ENCODE measurements at regions not wholly inside any gene's neighbourhood (a gene's known extent, or its start where the extent isn't known, plus 50 kb on each side); places are given as distances from the start of the nearest gene placed in this dataset.

- Histone ChIP-seq H3K9me3 (no peaks in the 10 kb centered on the region), H3K4me3 (ENCODE audit: low read depth in 2 of 2, low read length in 1 of 2) (no peak overlapping the region), H3F3A (replicated peaks; ENCODE audit: insufficient read depth) (no peaks in the 10 kb centered on the region), H3K27me3 (ENCODE audit: insufficient read depth) (no peaks in the 10 kb centered on the region), H3K79me2 (ENCODE audit: insufficient read depth) (no peaks in the 10 kb centered on the region), H3K4me1 (ENCODE audit: control insufficient read depth in 1 of 2, insufficient read depth in 2 of 2, low read depth in 1 of 2, low read length in 1 of 2) (no peaks in the 10 kb centered on the region; a peak in 1 of 4 replicates), H3K9ac (no peak overlapping the region), H3K36me3 (replicated peaks in 1 of 2; ENCODE audit: control insufficient read depth in 1 of 2, insufficient read depth in 2 of 2, low read length in 1 of 2) (no peaks in the 10 kb centered on the region), H3K9me2 (no peaks in the 10 kb centered on the region), H2AFZ (ENCODE audit: low read depth) (no peak overlapping the region), H3K4me2 (no peak overlapping the region), H3K27ac (ENCODE audit: low read depth in 2 of 2, low read length in 1 of 2) (no peak overlapping the region), H4K20me1 (ENCODE audit: insufficient read depth) (no peaks in the 10 kb centered on the region)
- ChIA-PET CTCF (no interaction called here), POLR2A (no interaction called here)
- DNase-seq = no peak
- TF ChIP-seq, protein P1, sequence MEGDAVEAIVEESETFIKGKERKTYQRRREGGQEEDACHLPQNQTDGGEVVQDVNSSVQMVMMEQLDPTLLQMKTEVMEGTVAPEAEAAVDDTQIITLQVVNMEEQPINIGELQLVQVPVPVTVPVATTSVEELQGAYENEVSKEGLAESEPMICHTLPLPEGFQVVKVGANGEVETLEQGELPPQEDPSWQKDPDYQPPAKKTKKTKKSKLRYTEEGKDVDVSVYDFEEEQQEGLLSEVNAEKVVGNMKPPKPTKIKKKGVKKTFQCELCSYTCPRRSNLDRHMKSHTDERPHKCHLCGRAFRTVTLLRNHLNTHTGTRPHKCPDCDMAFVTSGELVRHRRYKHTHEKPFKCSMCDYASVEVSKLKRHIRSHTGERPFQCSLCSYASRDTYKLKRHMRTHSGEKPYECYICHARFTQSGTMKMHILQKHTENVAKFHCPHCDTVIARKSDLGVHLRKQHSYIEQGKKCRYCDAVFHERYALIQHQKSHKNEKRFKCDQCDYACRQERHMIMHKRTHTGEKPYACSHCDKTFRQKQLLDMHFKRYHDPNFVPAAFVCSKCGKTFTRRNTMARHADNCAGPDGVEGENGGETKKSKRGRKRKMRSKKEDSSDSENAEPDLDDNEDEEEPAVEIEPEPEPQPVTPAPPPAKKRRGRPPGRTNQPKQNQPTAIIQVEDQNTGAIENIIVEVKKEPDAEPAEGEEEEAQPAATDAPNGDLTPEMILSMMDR (IDR thresholded peaks at IDR 0.05) = no peak
- TF ChIP-seq SMC3 (IDR thresholded peaks at IDR 0.05; ENCODE audit: low read depth, low read length) = no peak
- TF ChIP-seq USF1 (IDR thresholded peaks at IDR 0.05; ENCODE audit: borderline replicate concordance, low read depth) = no peak
- TF ChIP-seq RAD21 (IDR thresholded peaks at IDR 0.05; ENCODE audit: low read length) = no peak
- TF ChIP-seq MEF2A (IDR thresholded peaks at IDR 0.05; ENCODE audit: borderline replicate concordance, low read depth) = no peak
- 17% methylated on average over 3 of the region's 3 CpGs for WGBS (ENCODE audit: low lambda C conversion rate)
These were observed 472.7 kb upstream of the CDH9 start for GRCh38 chr5:27511061-27511460.

GRCh38 chr5:27503813-27504212 lies 465.4 kb upstream of the CDH9 start:
- H4K20me1 ChIP-seq (ENCODE audit: insufficient read depth) = no peaks in the 10 kb centered on the region
- ChIA-PET POLR2A (no interaction called here), CTCF (no interaction called here)
- 12% methylated on average over 3 of the region's 3 CpGs for WGBS (ENCODE audit: low lambda C conversion rate)
- TF ChIP-seq, protein P1 (IDR thresholded peaks at IDR 0.05) = no peak
- TF ChIP-seq ZBTB33 (IDR thresholded peaks at IDR 0.05; ENCODE audit: borderline replicate concordance, low read depth) (no peak), SMC3 (IDR thresholded peaks at IDR 0.05; ENCODE audit: low read depth, low read length) (no peak), ELF1 (IDR thresholded peaks at IDR 0.05) (no peak), MAX (IDR thresholded peaks at IDR 0.05; ENCODE audit: low read depth) (no peak), RFX5 (IDR thresholded peaks at IDR 0.05; ENCODE audit: low read length) (no peak), FOXJ3 (CRISPR knock-in tag; IDR thresholded peaks at IDR 0.05) (no peak), NRF1 (IDR thresholded peaks at IDR 0.05; ENCODE audit: low read depth, low read length) (no peak)
- no peaks in the 10 kb centered on the region for H3K9me3 ChIP-seq
- no peaks in the 10 kb centered on the region for H3F3A ChIP-seq (replicated peaks; ENCODE audit: insufficient read depth)
- no peaks in the 10 kb centered on the region for H3K9me2 ChIP-seq
- H3K4me3 ChIP-seq (ENCODE audit: low read depth in 2 of 2, low read length in 1 of 2) = no peak overlapping the region
- DNase-seq = no peak
- H3K79me2 ChIP-seq (ENCODE audit: insufficient read depth) = no peaks in the 10 kb centered on the region
- no peaks in the 10 kb centered on the region for H3K36me3 ChIP-seq (replicated peaks in 1 of 2; ENCODE audit: control insufficient read depth in 1 of 2, insufficient read depth in 2 of 2, low read length in 1 of 2)
- no peak overlapping the region for H3K9ac ChIP-seq
- H2AFZ ChIP-seq (ENCODE audit: low read depth) = no peak overlapping the region
- H3K27ac ChIP-seq (ENCODE audit: low read depth in 2 of 2, low read length in 1 of 2) = no peak overlapping the region
- H3K4me2 ChIP-seq = no peak overlapping the region
- H3K4me1 ChIP-seq (ENCODE audit: control insufficient read depth in 1 of 2, insufficient read depth in 2 of 2, low read depth in 1 of 2, low read length in 1 of 2) = no peaks in the 10 kb centered on the region
- no peaks in the 10 kb centered on the region for H3K27me3 ChIP-seq (ENCODE audit: insufficient read depth)

Data from SK-N-SH (cell line).